ENCODE measurements at regions not wholly inside any gene's neighbourhood (a gene's known extent, or its start where the extent isn't known, plus 50 kb on each side); places are given as distances from the start of the nearest gene placed in this dataset.
"Not testable (repeated sequence)": the region's sequence is repeated elsewhere in the genome, so short reads cannot be mapped to it uniquely, and the experiment has no call there.

GRCh38 chr2:2896011-2896410 is 481.6 kb downstream of the EIPR1 start:
- no peak for DNase-seq (ENCODE audit: low read depth)

GRCh38 chr2:2894011-2894410 is 483.6 kb downstream of the EIPR1 start:
- DNase-seq (ENCODE audit: low read depth): not testable (repeated sequence)

- no peak for DNase-seq (ENCODE audit: low read depth)
These were observed 484.7 kb downstream of the EIPR1 start for GRCh38 chr2:2892892-2893291.

GRCh38 chr2:2892378-2892777 is 485.2 kb downstream of the EIPR1 start:
- DNase-seq (ENCODE audit: low read depth): no peak

GRCh38 chr2:2890901-2891300 is 486.7 kb downstream of the EIPR1 start:
- DNase-seq (ENCODE audit: low read depth): no peak

GRCh38 chr2:2890246-2890645 is 487.4 kb downstream of the EIPR1 start:
- DNase-seq (ENCODE audit: low read depth): no peak

- DNase-seq (ENCODE audit: low read depth): no peak
These were observed 488.0 kb downstream of the EIPR1 start for GRCh38 chr2:2889646-2890045.

- DNase-seq (ENCODE audit: low read depth): no peak
These were observed 488.5 kb downstream of the EIPR1 start for GRCh38 chr2:2889141-2889540.

- no peak for DNase-seq (ENCODE audit: low read depth)
These were observed 489.7 kb downstream of the EIPR1 start for GRCh38 chr2:2887772-2888387.

- DNase-seq (ENCODE audit: low read depth): no peak
These were observed 490.7 kb downstream of the EIPR1 start for GRCh38 chr2:2886922-2887321.

GRCh38 chr2:2881499-2881898 is 496.1 kb downstream of the EIPR1 start:
- DNase-seq (ENCODE audit: low read depth): no peak

- no peak for DNase-seq (ENCODE audit: low read depth)
These were observed 496.7 kb downstream of the EIPR1 start for GRCh38 chr2:2880938-2881337.

GRCh38 chr2:2879781-2880180 is 497.8 kb downstream of the EIPR1 start:
- DNase-seq (ENCODE audit: low read depth): no peak

- no peak for DNase-seq (ENCODE audit: low read depth)
These were observed 498.5 kb downstream of the EIPR1 start for GRCh38 chr2:2879071-2879470.

GRCh38 chr2:2877427-2877826 is 500.2 kb downstream of the EIPR1 start:
- DNase-seq (ENCODE audit: low read depth): no peak

GRCh38 chr2:2876331-2877221 is 501.0 kb downstream of the EIPR1 start:
- no peak for DNase-seq (ENCODE audit: low read depth)

- DNase-seq (ENCODE audit: low read depth): no peak
These were observed 501.8 kb downstream of the EIPR1 start for GRCh38 chr2:2875831-2876230.

- no peak for DNase-seq (ENCODE audit: low read depth)
These were observed 502.3 kb downstream of the EIPR1 start for GRCh38 chr2:2875296-2875695.

- no peak for DNase-seq (ENCODE audit: low read depth)
These were observed 502.8 kb downstream of the EIPR1 start for GRCh38 chr2:2874805-2875204.

GRCh38 chr2:2874341-2874740 is 503.3 kb downstream of the EIPR1 start:
- DNase-seq (ENCODE audit: low read depth): no peak

GRCh38 chr2:2873450-2873811 is 504.2 kb downstream of the EIPR1 start:
- no peak for DNase-seq (ENCODE audit: low read depth)

GRCh38 chr2:2872713-2873449 is 504.7 kb downstream of the EIPR1 start:
- no peak for DNase-seq (ENCODE audit: low read depth)

GRCh38 chr2:2872309-2872617 is 505.4 kb downstream of the EIPR1 start:
- no peak for DNase-seq (ENCODE audit: low read depth)
